OCI-M1 (cell line): ENCODE measurements at regions not wholly inside any gene's neighbourhood (a gene's known extent, or its start where the extent isn't known, plus 50 kb on each side); places are given as distances from the start of the nearest gene placed in this dataset.
"Not testable (repeated sequence)": the region's sequence is repeated elsewhere in the genome, so short reads cannot be mapped to it uniquely, and the experiment has no call there.

Experiments
- DNase-seq: peaks from one replicate; lab custom pipeline; 2025; lab: John Stamatoyannopoulos, UW

GRCh38 chr10:126722726-126723125 lies 52.2 kb upstream of the C10orf90 start:
- no peak for DNase-seq

DNA sequence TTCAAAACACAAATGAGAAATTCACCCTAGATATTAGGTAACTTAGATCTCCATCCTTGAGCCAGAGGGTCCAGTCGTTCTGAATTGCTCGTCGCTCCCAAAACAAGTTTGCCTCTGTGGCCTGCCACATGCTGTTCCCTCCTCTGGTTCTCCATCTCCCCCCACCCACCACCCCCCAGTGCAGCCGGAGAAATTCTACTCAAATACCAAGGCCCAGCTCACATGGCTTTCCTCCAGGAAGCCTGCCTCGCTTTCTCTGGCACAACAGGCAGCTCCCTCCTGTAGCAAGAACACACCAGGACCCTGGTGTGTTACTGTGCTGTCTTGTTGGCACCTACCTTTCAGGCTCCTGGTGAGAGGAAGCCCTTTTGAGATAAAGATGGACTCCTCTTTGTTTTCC lies 52.7 kb upstream of the C10orf90 start:
- DNase-seq = no peak

GRCh38 chr10:126729314-126729870 lies 58.9 kb upstream of the C10orf90 start:
- DNase-seq = no peak

DNA sequence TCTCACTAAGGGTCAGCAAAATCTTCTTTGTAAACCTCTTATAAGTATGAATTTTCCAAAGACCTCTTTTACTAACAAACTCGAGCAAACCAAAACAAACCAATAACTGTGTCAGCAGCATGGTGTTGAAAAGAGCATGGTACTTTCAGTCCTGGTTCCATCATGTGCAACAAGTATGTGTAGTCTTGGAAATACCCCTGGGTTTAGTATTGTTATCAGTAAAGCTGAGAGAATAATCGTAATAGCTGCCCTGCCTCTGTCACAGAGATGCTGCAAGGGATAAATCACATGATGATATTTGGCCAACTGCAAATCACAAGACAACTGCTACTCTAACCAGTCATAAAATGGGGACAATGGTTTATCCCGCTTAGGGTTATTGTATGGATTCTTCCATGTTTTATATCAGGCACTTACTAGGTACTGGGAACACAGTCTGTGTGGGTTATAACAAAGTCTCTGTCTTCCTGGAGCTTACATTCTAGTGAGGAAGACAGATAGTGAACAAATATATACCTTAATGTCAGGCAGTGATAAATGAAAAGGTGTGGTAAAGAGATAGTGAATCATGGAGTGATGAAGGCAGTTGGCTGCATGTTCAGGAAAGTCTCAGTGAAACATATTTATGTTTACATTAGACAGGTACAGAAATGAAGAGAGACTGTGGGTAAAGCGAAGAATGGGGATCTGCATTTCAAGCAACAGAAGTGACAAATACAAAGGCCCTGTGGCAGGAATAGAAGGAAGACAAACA lies 60.5 kb upstream of the C10orf90 start:
- DNase-seq = no peak

GRCh38 chr10:126731610-126731990 lies 61.1 kb upstream of the C10orf90 start:
- no peak for DNase-seq

DNA sequence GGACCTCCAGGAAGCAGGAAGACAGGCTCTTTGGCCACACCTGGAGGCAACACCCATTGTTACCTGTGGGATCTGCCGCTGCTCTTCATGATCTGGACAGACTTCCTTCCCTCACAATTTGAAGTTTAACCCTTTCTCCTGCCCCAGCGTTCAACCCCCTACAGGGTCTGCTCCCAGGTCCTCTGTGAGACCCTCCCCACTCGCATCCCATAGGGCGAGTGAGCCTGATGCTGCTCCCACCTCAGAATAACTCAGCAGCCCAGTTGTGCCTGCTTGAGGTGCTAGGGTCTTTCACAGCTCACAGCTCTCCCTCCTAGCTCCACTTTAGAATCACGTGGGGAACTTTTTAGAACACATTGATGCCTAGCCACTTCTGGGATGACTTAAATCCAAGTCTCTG lies 61.8 kb upstream of the C10orf90 start:
- no peak for DNase-seq

GRCh38 chr10:126732868-126733267 lies 62.4 kb upstream of the C10orf90 start:
- no peak for DNase-seq

DNA sequence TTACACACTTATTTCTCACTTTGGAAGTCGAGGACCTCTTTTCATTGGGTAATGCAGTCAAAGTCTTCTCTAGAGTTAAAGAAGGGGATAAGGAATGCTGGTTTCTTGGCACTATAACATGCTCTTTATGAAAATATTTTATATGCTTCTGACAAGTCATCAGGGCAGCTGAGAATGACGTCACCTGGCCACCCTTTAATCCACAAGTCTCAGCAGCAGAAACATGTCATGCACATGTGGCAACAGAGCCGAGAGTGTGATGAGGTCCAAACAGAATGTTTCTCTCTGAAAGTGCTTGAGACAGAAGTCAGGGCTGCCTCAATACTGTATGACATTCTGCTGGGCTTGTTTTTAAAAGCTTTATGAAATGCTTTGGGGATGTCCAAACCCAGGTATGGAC lies 63.5 kb upstream of the C10orf90 start:
- no peak for DNase-seq

GRCh38 chr10:126734967-126735366 lies 64.5 kb upstream of the C10orf90 start:
- DNase-seq = no peak

GRCh38 chr10:126736142-126736541 lies 65.6 kb upstream of the C10orf90 start:
- DNase-seq = no peak

- DNase-seq = no peak
Measured at GRCh38 chr10:126736727-126737126, 66.2 kb upstream of the C10orf90 start.

- DNase-seq = no peak
Measured at GRCh38 chr10:126738001-126738400, 67.5 kb upstream of the C10orf90 start.

GRCh38 chr10:126744571-126744970 lies 74.1 kb upstream of the C10orf90 start:
- no peak for DNase-seq

DNA sequence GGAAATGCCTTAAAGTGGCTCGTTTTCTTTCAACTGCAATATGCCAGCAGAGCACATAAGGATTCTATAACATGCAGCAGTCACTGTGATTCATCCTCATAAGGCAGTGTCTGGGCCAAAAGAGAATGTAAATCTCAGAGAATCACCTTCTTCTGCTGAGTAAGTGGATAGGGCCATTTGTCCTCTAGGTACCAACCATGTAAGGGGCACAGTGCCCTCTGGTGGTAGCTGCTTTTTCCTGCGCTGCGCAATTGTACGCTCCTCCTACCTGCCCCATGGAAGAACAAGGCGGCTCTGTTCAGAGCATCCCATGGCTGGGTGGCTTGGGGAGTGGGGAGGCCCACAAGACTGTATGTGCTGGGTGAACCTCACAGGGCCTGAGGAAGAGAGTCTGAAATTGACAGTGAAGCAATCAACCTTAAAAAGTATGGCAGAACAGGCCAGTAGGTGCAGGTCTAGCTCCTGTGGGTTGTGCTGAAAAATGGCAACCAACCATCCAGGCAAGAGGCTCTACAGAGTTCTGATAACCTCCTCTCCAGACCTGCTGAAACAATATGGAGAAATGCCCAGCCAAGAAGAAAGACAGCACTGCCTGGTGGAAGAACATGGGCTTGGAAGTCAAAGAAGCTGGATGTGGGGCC lies 78.6 kb upstream of the C10orf90 start:
- peak; percentile 86 for DNase-seq

DNA sequence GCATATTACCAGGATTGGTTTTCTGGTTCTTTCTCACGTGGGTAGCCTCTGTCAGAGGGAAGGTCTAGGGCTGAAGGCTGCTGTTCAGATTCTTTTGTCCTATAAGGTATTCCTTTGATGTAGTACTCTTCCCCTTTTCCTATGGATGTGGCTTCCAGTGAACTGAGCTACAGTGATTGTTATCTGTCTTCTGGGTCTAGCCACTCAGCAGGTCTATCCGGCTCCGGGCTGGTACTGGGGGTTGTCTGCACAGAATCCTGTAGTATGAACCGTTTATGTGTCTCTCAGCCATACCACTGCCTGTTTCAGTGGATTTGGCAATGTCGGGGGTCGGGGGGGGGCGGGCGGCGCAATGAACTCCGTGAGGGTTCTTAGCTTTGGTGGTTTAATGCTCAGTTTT lies 84.5 kb upstream of the C10orf90 start:
- no peak for DNase-seq

DNA sequence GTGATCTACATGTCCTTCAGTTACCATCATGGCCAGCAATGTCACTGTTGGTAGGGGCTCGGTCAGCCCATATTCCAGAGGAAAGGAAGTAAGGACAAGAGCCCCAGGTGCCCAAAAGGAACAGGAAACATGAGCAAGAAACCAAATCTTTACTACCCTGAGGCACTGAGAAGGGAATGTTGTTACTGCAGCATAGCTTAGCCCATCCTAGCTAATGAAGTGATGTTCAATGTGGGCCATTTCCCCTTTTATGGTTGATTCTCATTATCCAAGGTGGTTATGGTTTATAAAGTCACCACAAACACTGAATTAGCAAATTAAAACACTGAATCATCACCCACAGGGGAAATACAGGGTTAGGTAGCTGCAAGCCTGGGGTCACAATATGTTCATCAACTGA lies 88.4 kb upstream of the C10orf90 start:
- no peak for DNase-seq

DNA sequence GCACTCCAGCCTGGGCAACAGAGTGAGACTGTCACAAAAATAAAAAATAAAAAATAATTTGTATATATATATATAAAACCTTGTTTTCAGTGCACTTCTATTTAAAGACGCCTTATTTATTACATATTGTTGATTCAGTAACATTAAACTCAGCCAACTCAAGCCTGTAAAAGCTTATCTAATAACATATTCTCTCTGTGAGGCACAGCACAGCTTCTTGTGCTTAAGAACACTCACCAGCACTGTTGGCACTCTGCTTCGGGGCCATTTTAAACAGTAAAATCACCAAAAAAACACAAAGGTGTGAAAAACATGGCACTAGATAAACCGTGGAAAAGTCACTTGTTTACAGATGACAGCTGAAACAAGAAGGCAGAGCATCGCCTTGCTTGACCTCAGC lies 89.0 kb upstream of the C10orf90 start:
- no peak for DNase-seq

- not testable (repeated sequence) for DNase-seq
Measured at GRCh38 chr10:126766646-126767045, 96.2 kb upstream of the C10orf90 start.

GRCh38 chr10:126770809-126771208 lies 100.3 kb upstream of the C10orf90 start:
- DNase-seq = no peak

DNA sequence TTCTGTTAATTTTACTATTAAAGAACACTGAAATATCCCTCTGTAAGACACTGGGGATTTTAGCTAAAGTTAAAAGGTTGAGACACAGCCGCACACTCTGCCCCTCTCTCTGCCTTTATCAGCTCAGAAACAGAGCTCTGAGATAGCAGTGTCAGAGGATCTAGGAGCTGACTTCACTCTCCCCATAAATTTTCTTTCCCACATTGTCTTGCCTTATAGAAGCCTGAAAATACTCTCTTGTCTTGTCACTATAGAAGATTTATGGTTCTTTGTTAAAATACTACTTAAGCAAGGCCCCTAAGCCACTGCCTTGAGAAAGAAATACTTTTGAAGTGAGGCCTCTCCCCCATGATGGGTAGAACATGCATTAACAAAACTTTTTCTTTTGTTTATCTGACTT lies 105.7 kb upstream of the C10orf90 start:
- DNase-seq = peak; percentile 12

DNA sequence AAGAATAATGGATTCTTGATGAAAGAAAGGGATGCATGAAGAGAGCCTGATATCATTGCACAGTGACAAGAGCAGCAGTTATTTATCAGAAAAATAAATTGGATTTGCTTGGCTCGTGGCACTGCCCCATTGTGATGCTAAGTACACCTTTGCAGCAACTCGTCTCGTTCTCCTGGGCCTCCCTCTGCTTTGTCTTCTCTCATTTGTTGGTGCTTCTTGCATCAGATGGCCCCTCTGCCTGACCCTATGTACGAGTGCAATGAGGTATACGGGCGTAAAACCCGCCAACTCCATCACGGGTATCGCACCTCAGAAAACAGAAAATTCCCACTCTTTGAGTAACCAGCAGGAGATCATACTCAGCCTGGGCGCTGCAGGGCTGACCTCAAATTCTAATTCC lies 107.2 kb upstream of the C10orf90 start:
- no peak for DNase-seq

DNA sequence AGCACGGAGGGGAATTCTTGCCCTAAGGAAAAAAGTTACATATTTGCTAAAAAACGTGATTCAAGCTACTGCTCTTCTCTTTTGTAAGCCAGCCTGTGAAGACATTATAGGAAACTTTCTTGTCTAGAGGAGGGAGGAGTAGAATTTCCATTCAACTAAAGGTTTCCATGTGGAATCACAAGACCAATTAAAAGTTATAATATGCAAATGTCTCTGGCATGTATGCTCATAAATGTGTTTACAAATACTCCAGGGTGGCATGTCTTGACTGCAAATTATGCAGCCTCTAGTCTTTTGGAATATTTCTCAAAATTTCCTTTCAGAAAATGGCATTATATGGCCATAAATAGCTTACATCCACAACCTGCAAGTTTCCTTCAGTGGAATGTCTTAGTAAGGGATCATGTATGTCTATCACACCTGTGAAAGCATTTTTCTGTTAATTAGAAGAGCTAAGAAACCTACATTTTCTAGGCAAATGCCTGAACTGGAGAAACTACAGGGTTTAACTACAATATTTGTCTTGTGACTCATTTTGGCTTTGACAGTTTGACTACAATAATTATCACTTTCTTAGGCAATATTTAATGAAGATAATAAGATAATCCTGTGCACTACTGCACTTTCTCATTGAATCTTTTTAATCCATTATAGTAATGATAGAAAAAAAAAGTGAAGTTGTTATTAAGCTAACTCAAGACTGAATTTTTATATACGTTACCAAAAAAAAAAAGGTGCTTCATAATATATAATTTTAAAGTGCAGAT lies 111.1 kb upstream of the C10orf90 start:
- DNase-seq = no peak
